DOHH2 (cell line): ENCODE measurements at regions not wholly inside any gene's neighbourhood (a gene's known extent, or its start where the extent isn't known, plus 50 kb on each side); places are given as distances from the start of the nearest gene placed in this dataset.

Experiments used
- EZH2phosphoT487 ChIP-seq: fragments of 200-600 bp; sonication (generic); IDR thresholded peaks from 2 replicates; pipeline ENCODE4 v1.6.1; 2017; ENCODE audit warnings: borderline replicate concordance, mild to moderate bottlenecking, antibody characterized with exemption, low read length, moderate library complexity, mixed read lengths
- TF ChIP-seq, protein P1 (sequence below): fragments of 200-600 bp; sonication (generic); IDR thresholded peaks from one replicate; pipeline ENCODE4 v1.5.1; 2014; ENCODE audit warnings: antibody characterized with exemption, mild to moderate bottlenecking, low read depth, low read length; ENCODE audit not compliant: poor library complexity, severe bottlenecking

DNA sequence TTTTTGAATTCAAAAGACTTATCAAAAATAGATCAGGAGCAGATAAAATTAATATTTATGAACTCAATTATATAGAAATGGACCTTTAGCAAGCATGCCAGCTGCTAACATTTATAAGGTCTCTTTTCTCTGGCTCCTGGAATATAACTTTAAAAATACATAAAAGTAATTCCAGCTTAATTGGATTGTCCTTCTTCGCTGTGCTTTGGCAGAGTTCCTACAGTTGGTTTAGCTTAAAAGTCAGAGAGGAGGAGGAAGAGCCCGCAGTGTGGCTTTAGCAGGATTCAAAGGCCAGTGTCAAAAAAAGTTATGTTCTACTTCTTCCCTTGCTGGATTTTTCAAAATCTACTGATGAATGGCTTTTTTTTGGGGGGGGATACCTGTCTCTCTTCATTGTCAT, 1484.9 kb upstream of the TMEM132C start:
- TF ChIP-seq, protein P1, sequence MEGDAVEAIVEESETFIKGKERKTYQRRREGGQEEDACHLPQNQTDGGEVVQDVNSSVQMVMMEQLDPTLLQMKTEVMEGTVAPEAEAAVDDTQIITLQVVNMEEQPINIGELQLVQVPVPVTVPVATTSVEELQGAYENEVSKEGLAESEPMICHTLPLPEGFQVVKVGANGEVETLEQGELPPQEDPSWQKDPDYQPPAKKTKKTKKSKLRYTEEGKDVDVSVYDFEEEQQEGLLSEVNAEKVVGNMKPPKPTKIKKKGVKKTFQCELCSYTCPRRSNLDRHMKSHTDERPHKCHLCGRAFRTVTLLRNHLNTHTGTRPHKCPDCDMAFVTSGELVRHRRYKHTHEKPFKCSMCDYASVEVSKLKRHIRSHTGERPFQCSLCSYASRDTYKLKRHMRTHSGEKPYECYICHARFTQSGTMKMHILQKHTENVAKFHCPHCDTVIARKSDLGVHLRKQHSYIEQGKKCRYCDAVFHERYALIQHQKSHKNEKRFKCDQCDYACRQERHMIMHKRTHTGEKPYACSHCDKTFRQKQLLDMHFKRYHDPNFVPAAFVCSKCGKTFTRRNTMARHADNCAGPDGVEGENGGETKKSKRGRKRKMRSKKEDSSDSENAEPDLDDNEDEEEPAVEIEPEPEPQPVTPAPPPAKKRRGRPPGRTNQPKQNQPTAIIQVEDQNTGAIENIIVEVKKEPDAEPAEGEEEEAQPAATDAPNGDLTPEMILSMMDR = no peak
- no peak for TF ChIP-seq EZH2phosphoT487
